CD14-positive monocyte (primary cell): ENCODE measurements at regions not wholly inside any gene's neighbourhood (a gene's known extent, or its start where the extent isn't known, plus 50 kb on each side); places are given as distances from the start of the nearest gene placed in this dataset.

Experiments used
- DNase-seq, 3 donors: peaks; one replicate each; pipeline ENCODE4 v3.0.0-alpha.2; 2011 to 2022
- H2AFZ ChIP-seq: 2 replicates; pipeline ENCODE4 v1.6.0; 2012; ENCODE audit warnings: mild to moderate bottlenecking, low read depth, low read length, inconsistent platforms; ENCODE audit not compliant: insufficient read depth, poor library complexity, severe bottlenecking
- H3K27ac ChIP-seq, 2 donors: 1 replicate in 1 of 2; 2 replicates in 1 of 2; pipeline ENCODE4 v1.5.1; 2012 to 2013; ENCODE audit warnings: low read length in 2 of 2, control low read depth in 1 of 2, inconsistent platforms in 1 of 2, low read depth in 1 of 2, mild to moderate bottlenecking in 1 of 2
- H3K27me3 ChIP-seq, 2 donors: one replicate each; pipeline versions ENCODE4 v1.6.0 to v1.6.1; 2011 to 2013; ENCODE audit warnings: low read length in 2 of 2; ENCODE audit not compliant: control insufficient read depth in 2 of 2, insufficient read depth in 2 of 2
- H3K36me3 ChIP-seq, 2 donors: replicated peaks in 1 of 2; 1 replicate in 1 of 2; 2 replicates in 1 of 2; pipeline versions ENCODE4 v1.5.1 to v1.6.1; 2012 to 2013; ENCODE audit warnings: low read length in 2 of 2, control low read depth in 1 of 2, inconsistent platforms in 1 of 2, mild to moderate bottlenecking in 1 of 2; ENCODE audit not compliant: insufficient read depth in 2 of 2, control insufficient read depth in 1 of 2
- H3K4me1 ChIP-seq, 2 donors: 1 replicate in 1 of 2; 2 replicates in 1 of 2; pipeline versions ENCODE4 v1.5.1 to v1.6.1; 2012 to 2013; ENCODE audit warnings: low read length in 2 of 2, control low read depth in 1 of 2, inconsistent platforms in 1 of 2, mild to moderate bottlenecking in 1 of 2, moderate library complexity in 1 of 2; ENCODE audit not compliant: insufficient read depth in 2 of 2, control insufficient read depth in 1 of 2
- H3K4me2 ChIP-seq: replicated peaks from 2 replicates; pipeline ENCODE3; 2012; ENCODE audit warnings: low read length, moderate library complexity, mild to moderate bottlenecking; ENCODE audit not compliant: poor library complexity, severe bottlenecking; ENCODE audit errors: extremely low read depth
- H3K4me3 ChIP-seq, 3 experiments: fragments of 200-600 bp in 1 of 3; sonication (generic) in 1 of 3; replicated peaks in 1 of 3; 1 replicate in 2 of 3; 2 replicates in 1 of 3; pipeline ENCODE4 v1.5.1; 2011 to 2013; ENCODE audit warnings: low read length in 3 of 3, mild to moderate bottlenecking in 3 of 3, control low read depth in 2 of 3, low read depth in 2 of 3, inconsistent platforms in 1 of 3, moderate library complexity in 1 of 3
- H3K79me2 ChIP-seq: 2 replicates; pipeline ENCODE4 v1.6.0; 2012; ENCODE audit warnings: mild to moderate bottlenecking, control low read depth, inconsistent platforms, low read length, moderate library complexity; ENCODE audit not compliant: insufficient read depth
- H3K9ac ChIP-seq: 2 replicates; pipeline ENCODE4 v1.6.0; 2017; ENCODE audit warnings: low read length, mild to moderate bottlenecking; ENCODE audit not compliant: insufficient read depth, poor library complexity, severe bottlenecking
- H3K9me3 ChIP-seq, 2 donors: replicated peaks in 1 of 2; 1 replicate in 1 of 2; 2 replicates in 1 of 2; pipeline versions ENCODE4 v1.5.1 to v1.6.1; 2012 to 2013; ENCODE audit warnings: low read length in 2 of 2, control low read depth in 1 of 2; ENCODE audit not compliant: control insufficient read depth in 1 of 2, insufficient read depth in 1 of 2
- H4K20me1 ChIP-seq: 2 replicates; pipeline ENCODE4 v1.6.0; 2012; ENCODE audit warnings: mild to moderate bottlenecking, low read length, control low read depth, moderate library complexity; ENCODE audit not compliant: insufficient read depth
- H3K27ac Mint-ChIP-seq, 7 donors: one replicate each; pipeline ENCODE4 v1.8.0; 2020; ENCODE audit warnings: mild to moderate bottlenecking in 7 of 7, mixed read lengths in 7 of 7, moderate library complexity in 6 of 7, inconsistent platforms in 2 of 7
- H3K27me3 Mint-ChIP-seq, 3 donors: one replicate each; pipeline ENCODE4 v1.8.0; 2021 to 2022; ENCODE audit warnings: low read depth in 3 of 3, mild to moderate bottlenecking in 3 of 3, mixed read lengths in 3 of 3, moderate library complexity in 3 of 3, inconsistent platforms in 1 of 3
- H3K36me3 Mint-ChIP-seq, 2 donors: one replicate each; pipeline ENCODE4 v1.8.0; 2020; ENCODE audit warnings: mixed read lengths in 2 of 2, inconsistent platforms in 1 of 2, mild to moderate bottlenecking in 1 of 2
- H3K4me1 Mint-ChIP-seq: one replicate; pipeline ENCODE4 v1.8.0; 2020; ENCODE audit warnings: mild to moderate bottlenecking, mixed read lengths
- H3K4me3 Mint-ChIP-seq, 2 donors: one replicate each; pipeline ENCODE4 v1.8.0; 2020; ENCODE audit warnings: mild to moderate bottlenecking in 2 of 2, mixed read lengths in 2 of 2, moderate library complexity in 1 of 2
- H3K9me3 Mint-ChIP-seq, 7 donors: one replicate each; pipeline ENCODE4 v1.8.0; 2020 to 2022; ENCODE audit warnings: mixed read lengths in 7 of 7, mild to moderate bottlenecking in 6 of 7, moderate library complexity in 6 of 7, inconsistent platforms in 2 of 7
- WGBS: methylation state at CpG from one replicate; pipeline ENCODE4 v1.1.5; 2013; ENCODE audit warnings: missing lambda C conversion rate; ENCODE audit not compliant: insufficient coverage; 5-methylcytosine and 5-hydroxymethylcytosine counted together
- intact Hi-C, 2 donors: fragments of 100-400 bp; cut with micrococcal nuclease; formaldehyde crosslinking; loops; one replicate each; pipeline versions ENCODE4 v1.15.0 to v1.15.1; 2023
- TF ChIP-seq, protein P1 (sequence below): fragments of 200-600 bp; IDR thresholded peaks from one replicate; pipeline ENCODE4 v1.8.0; 2022; ENCODE audit warnings: antibody characterized with exemption, mild to moderate bottlenecking

DNA sequence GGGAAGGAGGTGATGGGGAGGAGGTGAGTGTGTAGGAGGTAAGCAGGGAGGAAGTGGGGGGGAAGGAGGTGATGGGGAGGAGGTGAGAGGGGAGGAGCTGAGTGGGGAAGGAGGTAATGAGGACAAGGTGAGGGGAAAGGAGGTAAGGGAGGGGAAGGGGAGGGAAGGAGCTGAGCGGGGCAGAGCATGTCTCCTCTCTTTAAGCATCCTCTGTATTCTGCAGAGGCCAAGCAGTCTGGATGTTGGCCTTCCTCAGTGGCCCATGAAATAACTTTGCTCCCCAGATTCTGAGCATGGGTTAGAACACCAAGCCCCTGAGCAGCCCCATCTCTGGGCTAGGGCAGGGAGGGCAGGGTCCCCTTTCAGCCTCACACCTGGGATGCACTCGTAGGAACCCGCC is 84.6 kb downstream of the EDN3 start:
- Histone ChIP-seq H3K9me3 (no peaks in the 10 kb centered on the region), H3K27ac (no peak overlapping the region), H3K27me3 (no peaks in the 10 kb centered on the region), H3K9ac (no peak overlapping the region), H3K79me2 (no peaks in the 10 kb centered on the region), H3K36me3 (no peaks in the 10 kb centered on the region), H3K4me3 (no peak overlapping the region), H4K20me1 (no peaks in the 10 kb centered on the region), H3K4me1 (no peaks in the 10 kb centered on the region), H2AFZ (no peak overlapping the region), H3K4me2 (no peak overlapping the region)
- Mint-ChIP-seq H3K27me3 (peaks cover 0 to 4% (median 2%) of the 10 kb centered on the region in 3 donors), H3K36me3 (no peaks in the 10 kb centered on the region), H3K4me3 (no peak overlapping the region), H3K4me1 (no peaks in the 10 kb centered on the region), H3K27ac (no peak overlapping the region), H3K9me3 (peaks cover 0 to 2% (median 0%) of the 10 kb centered on the region in 7 donors)
- WGBS: 77% methylated on average over 3 of the region's 3 CpGs
- TF ChIP-seq, protein P1, sequence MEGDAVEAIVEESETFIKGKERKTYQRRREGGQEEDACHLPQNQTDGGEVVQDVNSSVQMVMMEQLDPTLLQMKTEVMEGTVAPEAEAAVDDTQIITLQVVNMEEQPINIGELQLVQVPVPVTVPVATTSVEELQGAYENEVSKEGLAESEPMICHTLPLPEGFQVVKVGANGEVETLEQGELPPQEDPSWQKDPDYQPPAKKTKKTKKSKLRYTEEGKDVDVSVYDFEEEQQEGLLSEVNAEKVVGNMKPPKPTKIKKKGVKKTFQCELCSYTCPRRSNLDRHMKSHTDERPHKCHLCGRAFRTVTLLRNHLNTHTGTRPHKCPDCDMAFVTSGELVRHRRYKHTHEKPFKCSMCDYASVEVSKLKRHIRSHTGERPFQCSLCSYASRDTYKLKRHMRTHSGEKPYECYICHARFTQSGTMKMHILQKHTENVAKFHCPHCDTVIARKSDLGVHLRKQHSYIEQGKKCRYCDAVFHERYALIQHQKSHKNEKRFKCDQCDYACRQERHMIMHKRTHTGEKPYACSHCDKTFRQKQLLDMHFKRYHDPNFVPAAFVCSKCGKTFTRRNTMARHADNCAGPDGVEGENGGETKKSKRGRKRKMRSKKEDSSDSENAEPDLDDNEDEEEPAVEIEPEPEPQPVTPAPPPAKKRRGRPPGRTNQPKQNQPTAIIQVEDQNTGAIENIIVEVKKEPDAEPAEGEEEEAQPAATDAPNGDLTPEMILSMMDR: no peak
- DNase-seq: no peak
- intact Hi-C loops: no loop called here

DNA sequence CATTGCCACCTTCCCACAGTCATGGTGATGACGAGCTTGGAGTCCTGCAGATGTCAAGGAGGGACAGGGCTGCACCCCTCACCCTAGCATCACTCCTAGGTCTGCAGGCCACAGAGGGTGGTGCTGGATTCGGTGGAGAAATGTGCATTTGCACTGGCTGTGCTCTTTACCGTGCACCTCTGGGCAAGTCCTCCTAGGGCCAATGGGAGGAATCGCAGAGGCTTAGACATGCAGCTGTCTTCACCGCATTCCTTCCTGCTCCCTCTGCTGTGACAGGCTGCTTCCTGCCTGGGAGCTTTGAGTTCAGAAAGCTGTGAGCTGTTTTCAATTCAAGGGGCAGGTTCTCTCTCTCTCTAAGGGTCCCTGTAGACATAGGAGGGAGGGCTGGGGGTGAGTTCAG is 85.1 kb downstream of the EDN3 start:
- Mint-ChIP-seq H3K27me3 (peaks cover 0 to 4% (median 2%) of the 10 kb centered on the region in 3 donors), H3K27ac (no peak overlapping the region), H3K9me3 (peaks cover 0 to 2% (median 0%) of the 10 kb centered on the region in 7 donors), H3K4me1 (no peaks in the 10 kb centered on the region), H3K4me3 (no peak overlapping the region), H3K36me3 (no peaks in the 10 kb centered on the region)
- DNase-seq: no peak
- intact Hi-C loops: no loop called here
- Histone ChIP-seq H3K9me3 (no peaks in the 10 kb centered on the region), H3K36me3 (no peaks in the 10 kb centered on the region), H3K27me3 (no peaks in the 10 kb centered on the region), H3K4me3 (no peak overlapping the region), H3K4me1 (no peaks in the 10 kb centered on the region), H3K79me2 (no peaks in the 10 kb centered on the region), H2AFZ (no peak overlapping the region), H4K20me1 (no peaks in the 10 kb centered on the region), H3K4me2 (no peak overlapping the region), H3K27ac (no peak overlapping the region), H3K9ac (no peak overlapping the region)
- 6% methylated on average over 3 of the region's 5 CpGs for WGBS
- TF ChIP-seq, protein P1: no peak
